Adipocyte (in vitro differentiated cells): ENCODE measurements at regions not wholly inside any gene's neighbourhood (a gene's known extent, or its start where the extent isn't known, plus 50 kb on each side); places are given as distances from the start of the nearest gene placed in this dataset.

ENCODE experiments used
- DNase-seq: peaks from one replicate; pipeline ENCODE4 v3.0.0-alpha.2; 2015; ENCODE audit warnings: low read depth
- H3K27me3 ChIP-seq: replicated peaks from 2 replicates; pipeline ENCODE4 v1.7.0; 2013; ENCODE audit warnings: mild to moderate bottlenecking, low read length, moderate library complexity; ENCODE audit not compliant: control insufficient read depth, insufficient read depth
- H3K36me3 ChIP-seq: 2 replicates; pipeline ENCODE4 v1.7.0; 2013; ENCODE audit warnings: low read length, mild to moderate bottlenecking, moderate library complexity; ENCODE audit not compliant: control insufficient read depth, insufficient read depth, severe bottlenecking
- H3K4me1 ChIP-seq: 2 replicates; pipeline ENCODE4 v1.7.0; 2013; ENCODE audit warnings: mild to moderate bottlenecking, low read length, moderate library complexity; ENCODE audit not compliant: control insufficient read depth, insufficient read depth
- H3K4me3 ChIP-seq: 2 replicates; pipeline ENCODE4 v1.7.0; 2013; ENCODE audit warnings: mild to moderate bottlenecking, low read length, moderate library complexity
- H3K9ac ChIP-seq: 2 replicates; pipeline ENCODE4 v1.7.0; 2013; ENCODE audit warnings: mild to moderate bottlenecking, low read length, moderate library complexity
- H3K9me3 ChIP-seq: 2 replicates; pipeline ENCODE4 v1.7.0; 2013; ENCODE audit warnings: mild to moderate bottlenecking, low read length, moderate library complexity; ENCODE audit not compliant: control insufficient read depth

- Histone ChIP-seq H3K4me1 (no peaks in the 10 kb centered on the region), H3K36me3 (no peaks in the 10 kb centered on the region), H3K9me3 (no peaks in the 10 kb centered on the region), H3K4me3 (no peak overlapping the region), H3K9ac (no peak overlapping the region), H3K27me3 (no peaks in the 10 kb centered on the region)
- DNase-seq: no peak
Measured at GRCh38 chr2:6401301-6401700, 464.4 kb downstream of the CMPK2 start.

DNA sequence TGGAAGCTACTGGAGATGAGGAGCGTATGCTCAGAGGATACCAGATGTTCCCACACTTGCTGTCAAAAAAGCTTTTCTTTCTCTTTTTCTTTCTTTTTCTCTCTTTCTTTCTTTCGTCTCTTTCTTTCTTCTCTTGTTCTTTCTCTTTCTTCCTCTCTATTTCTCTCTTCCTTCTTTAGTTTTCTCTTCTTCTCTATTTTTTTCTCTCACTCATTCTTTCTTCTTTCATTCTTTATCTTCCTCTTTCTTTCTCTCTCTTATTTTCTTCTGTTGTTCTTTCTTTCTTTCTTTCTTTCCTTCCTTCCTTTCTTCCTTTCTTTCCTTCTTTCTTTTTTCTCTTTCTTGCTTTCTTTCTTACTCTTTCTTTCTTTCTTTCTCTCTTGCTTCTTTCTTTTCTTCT is 457.6 kb downstream of the CMPK2 start:
- H3K4me1 ChIP-seq: peaks cover 3% of the 10 kb centered on the region
- no peaks in the 10 kb centered on the region for H3K36me3 ChIP-seq
- H3K27me3 ChIP-seq: no peaks in the 10 kb centered on the region
- H3K9ac ChIP-seq: no peak overlapping the region
- no peaks in the 10 kb centered on the region for H3K9me3 ChIP-seq
- no peak overlapping the region for H3K4me3 ChIP-seq
- DNase-seq: no peak

- no peaks in the 10 kb centered on the region for H3K9me3 ChIP-seq
- H3K27me3 ChIP-seq: no peaks in the 10 kb centered on the region
- H3K36me3 ChIP-seq: no peaks in the 10 kb centered on the region
- DNase-seq: no peak
- no peak overlapping the region for H3K4me3 ChIP-seq
- peaks cover 3% of the 10 kb centered on the region for H3K4me1 ChIP-seq
- H3K9ac ChIP-seq: no peak overlapping the region
Measured at GRCh38 chr2:6410313-6410712, 455.4 kb downstream of the CMPK2 start.

DNA sequence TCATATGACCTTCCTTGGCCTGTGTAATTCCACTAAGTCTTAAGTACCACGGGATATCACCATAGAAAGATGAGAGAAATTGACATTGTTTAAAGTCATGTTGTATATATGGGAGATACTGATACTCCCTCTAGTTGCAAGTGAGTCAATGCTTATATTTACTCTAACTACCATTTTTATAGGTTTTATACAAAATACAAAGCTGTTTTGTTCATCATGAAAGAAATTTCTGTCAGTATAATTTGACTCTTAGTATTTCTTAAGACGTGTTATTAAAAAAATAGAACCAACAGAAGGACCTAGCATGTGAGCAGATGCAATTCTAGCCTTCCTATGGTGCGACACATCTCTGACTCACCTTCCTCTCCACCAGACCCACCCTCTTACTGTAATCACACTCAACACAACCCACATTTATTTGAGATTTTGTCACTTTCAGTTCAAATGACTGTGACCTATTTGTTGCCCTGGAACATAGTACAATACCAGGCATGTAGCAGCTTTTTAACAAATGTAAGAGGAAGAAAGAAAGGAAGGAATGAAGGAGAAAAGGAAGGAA is 453.1 kb downstream of the CMPK2 start:
- DNase-seq: peak; percentile 19
- Histone ChIP-seq H3K9ac (no peak overlapping the region), H3K36me3 (no peaks in the 10 kb centered on the region), H3K4me3 (no peak overlapping the region), H3K4me1 (peaks cover 3% of the 10 kb centered on the region), H3K9me3 (no peaks in the 10 kb centered on the region), H3K27me3 (no peaks in the 10 kb centered on the region)

GRCh38 chr2:6417050-6417449 is 448.7 kb downstream of the CMPK2 start:
- H3K9me3 ChIP-seq: no peaks in the 10 kb centered on the region
- H3K4me3 ChIP-seq: no peak overlapping the region
- no peak overlapping the region for H3K9ac ChIP-seq
- H3K4me1 ChIP-seq: peaks cover 3% of the 10 kb centered on the region
- H3K36me3 ChIP-seq: no peaks in the 10 kb centered on the region
- no peak for DNase-seq
- H3K27me3 ChIP-seq: no peaks in the 10 kb centered on the region

DNA sequence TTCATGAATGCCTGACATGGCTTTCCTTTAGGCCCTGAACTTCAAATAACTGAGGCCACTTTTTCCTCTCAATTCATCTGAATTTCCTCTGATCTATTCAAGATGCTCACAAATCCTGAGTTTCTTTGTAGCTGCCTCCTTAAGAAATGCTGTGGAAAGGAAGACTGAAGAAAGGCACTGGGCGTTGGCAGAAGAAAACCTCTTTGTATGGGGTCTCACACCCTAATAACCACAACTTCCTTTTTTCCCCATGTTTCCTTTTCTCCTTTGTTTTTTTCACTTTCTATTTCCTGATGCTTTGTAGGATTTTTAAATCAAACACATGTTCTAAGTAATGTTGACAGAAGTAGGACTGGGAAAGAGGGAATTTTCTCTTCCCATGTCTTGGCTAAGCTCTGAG is 447.4 kb downstream of the CMPK2 start:
- no peak overlapping the region for H3K4me3 ChIP-seq
- no peaks in the 10 kb centered on the region for H3K9me3 ChIP-seq
- H3K9ac ChIP-seq: no peak overlapping the region
- H3K27me3 ChIP-seq: no peaks in the 10 kb centered on the region
- H3K36me3 ChIP-seq: no peaks in the 10 kb centered on the region
- H3K4me1 ChIP-seq: no peaks in the 10 kb centered on the region
- DNase-seq: no peak

DNA sequence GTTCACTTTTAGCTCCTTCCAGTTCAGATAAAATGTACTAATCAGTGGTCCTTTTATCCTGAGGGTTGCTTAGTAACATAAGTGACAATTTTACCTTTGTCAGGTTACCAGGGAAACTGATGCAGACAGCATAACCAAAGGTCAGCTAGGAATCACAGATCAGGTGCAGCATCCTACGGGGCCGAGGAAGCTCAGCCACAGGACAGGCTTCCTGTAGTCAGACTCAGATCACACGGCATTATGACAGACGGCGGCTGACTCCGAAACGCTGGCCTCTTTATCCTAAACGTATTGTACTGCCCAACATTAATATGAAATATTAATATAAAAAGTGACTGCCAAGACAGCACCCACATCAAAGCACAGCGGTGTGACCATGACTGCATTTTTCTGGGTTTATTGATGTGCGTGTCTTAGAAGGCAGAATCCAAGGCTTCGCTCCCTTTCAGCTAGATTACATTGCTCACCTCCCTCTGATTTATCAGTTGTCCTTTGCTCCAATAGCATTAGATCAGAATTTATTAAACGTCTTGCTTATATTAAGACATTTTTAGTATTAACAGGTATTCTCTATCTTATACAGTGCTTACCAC is 444.5 kb downstream of the CMPK2 start:
- Histone ChIP-seq H3K4me1 (no peaks in the 10 kb centered on the region), H3K27me3 (no peaks in the 10 kb centered on the region), H3K36me3 (no peaks in the 10 kb centered on the region), H3K9ac (no peak overlapping the region), H3K4me3 (no peak overlapping the region), H3K9me3 (no peaks in the 10 kb centered on the region)
- no peak for DNase-seq

DNA sequence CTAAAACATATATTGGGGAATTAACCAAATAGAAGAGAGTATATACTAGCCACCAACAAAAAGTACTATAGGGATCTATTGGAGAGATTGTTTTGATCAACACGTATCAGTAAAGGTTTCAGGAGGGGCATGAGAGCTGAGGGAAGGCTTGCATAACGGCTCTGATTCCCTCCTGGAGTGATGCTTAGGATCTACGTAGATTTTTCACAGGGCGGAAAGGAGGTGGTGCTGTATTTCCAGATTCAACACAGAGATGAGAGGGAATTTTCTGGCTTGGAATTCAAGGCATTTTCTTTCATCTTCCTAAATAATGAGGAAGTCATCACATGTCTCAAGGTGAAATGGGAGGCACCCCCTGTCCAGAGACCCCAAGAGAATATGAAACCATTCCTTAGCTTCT is 443.8 kb downstream of the CMPK2 start:
- DNase-seq: no peak
- H3K27me3 ChIP-seq: no peaks in the 10 kb centered on the region
- H3K9me3 ChIP-seq: no peaks in the 10 kb centered on the region
- no peaks in the 10 kb centered on the region for H3K36me3 ChIP-seq
- no peak overlapping the region for H3K9ac ChIP-seq
- no peak overlapping the region for H3K4me3 ChIP-seq
- no peaks in the 10 kb centered on the region for H3K4me1 ChIP-seq

- H3K4me1 ChIP-seq: no peaks in the 10 kb centered on the region
- H3K9ac ChIP-seq: no peak overlapping the region
- H3K9me3 ChIP-seq: no peaks in the 10 kb centered on the region
- H3K36me3 ChIP-seq: no peaks in the 10 kb centered on the region
- peak; percentile 68 for DNase-seq
- no peaks in the 10 kb centered on the region for H3K27me3 ChIP-seq
- no peak overlapping the region for H3K4me3 ChIP-seq
Measured at GRCh38 chr2:6423157-6423556, 442.6 kb downstream of the CMPK2 start.

GRCh38 chr2:6423944-6424343 is 441.8 kb downstream of the CMPK2 start:
- peak; percentile 21 for DNase-seq
- H3K4me3 ChIP-seq: no peak overlapping the region
- no peaks in the 10 kb centered on the region for H3K27me3 ChIP-seq
- H3K36me3 ChIP-seq: no peaks in the 10 kb centered on the region
- H3K9ac ChIP-seq: no peak overlapping the region
- H3K9me3 ChIP-seq: no peaks in the 10 kb centered on the region
- no peaks in the 10 kb centered on the region for H3K4me1 ChIP-seq

DNA sequence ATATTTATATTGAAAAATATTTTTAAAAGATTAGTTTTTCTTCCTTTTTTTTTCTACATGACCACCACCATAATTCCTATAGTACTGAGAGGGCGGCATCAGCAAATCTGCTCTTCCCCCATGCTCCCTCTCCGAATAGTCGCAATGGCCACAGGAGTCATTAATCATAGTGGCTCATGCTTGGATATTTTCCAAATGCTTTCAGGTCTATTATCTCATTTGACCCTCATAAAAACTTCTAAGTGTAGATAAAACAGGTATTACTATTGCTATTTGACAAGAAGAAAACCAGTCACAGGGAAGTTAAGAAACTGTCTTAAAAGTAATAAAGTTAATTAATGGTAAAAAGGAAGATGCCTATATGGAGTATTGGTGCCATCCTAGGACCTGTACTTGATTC is 440.7 kb downstream of the CMPK2 start:
- Histone ChIP-seq H3K4me3 (no peak overlapping the region), H3K27me3 (no peaks in the 10 kb centered on the region), H3K9ac (no peak overlapping the region), H3K9me3 (no peaks in the 10 kb centered on the region), H3K4me1 (no peaks in the 10 kb centered on the region), H3K36me3 (no peaks in the 10 kb centered on the region)
- no peak for DNase-seq
